ENCODE measurements at regions not wholly inside any gene's neighbourhood (a gene's known extent, or its start where the extent isn't known, plus 50 kb on each side); places are given as distances from the start of the nearest gene placed in this dataset.

DNA sequence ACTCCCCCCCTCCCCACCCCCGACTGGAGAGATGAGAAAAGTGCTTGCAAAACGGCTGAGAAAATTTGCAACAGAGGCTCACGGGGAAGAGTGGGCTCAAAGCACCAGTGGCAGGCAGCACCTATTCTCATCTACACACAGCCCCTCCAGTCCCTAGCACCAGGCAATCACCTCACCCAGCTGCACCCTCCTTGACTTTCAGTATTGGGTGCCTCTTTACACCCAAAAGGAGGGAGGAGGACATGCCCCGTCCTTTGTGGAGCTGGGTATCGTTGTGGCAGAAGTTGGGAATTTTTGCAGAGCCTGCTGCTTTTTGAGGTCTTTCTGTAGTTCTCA, 182.8 kb upstream of the TOPAZ1 start:
- no peak overlapping the region for H3K4me3 Mint-ChIP-seq
- no peak overlapping the region for H3K27ac Mint-ChIP-seq

DNA sequence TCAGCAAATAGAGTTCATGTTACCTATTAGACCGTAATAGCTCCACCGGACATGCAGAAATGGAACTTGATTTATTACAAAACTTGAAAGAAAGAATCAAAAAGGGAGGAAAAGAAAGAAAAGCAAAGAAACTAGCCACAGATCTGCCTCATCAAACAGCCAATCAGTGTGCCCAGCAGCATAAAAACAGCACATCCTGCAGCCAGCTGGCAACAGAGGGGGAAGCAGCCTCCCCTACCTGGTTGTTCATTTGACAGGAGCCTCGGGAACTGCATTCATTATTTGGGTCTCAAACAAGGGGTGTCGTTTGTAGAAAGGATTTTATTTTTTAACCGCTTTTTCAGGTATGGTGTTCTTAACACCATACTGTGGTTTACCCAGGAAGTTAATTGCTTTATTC, 181.5 kb upstream of the TOPAZ1 start:
- Mint-ChIP-seq H3K36me3 (peaks cover 0 to 2% of the 10 kb centered on the region in 2 donors), H3K27me3 (peaks cover 14 to 18% of the 10 kb centered on the region in 2 donors), H3K4me3 (no peak overlapping the region), H3K27ac (no peak overlapping the region), H3K9me3 (no peaks in the 10 kb centered on the region), H3K4me1 (peaks cover 22 to 32% of the 10 kb centered on the region in 2 donors)
- ATAC-seq (replicated peaks): no peak
- DNase-seq: no peak

More for the DNA sequence above, 182.8 kb upstream of the TOPAZ1 start:
- peaks cover 0 to 2% of the 10 kb centered on the region in 2 donors for H3K36me3 Mint-ChIP-seq
- no peak for DNase-seq
- peak; percentile 33 to 35 for ATAC-seq (replicated peaks)
- no peaks in the 10 kb centered on the region for H3K9me3 Mint-ChIP-seq
- H3K4me1 Mint-ChIP-seq: peaks cover 22 to 32% of the 10 kb centered on the region in 2 donors
- H3K27me3 Mint-ChIP-seq: peaks cover 14 to 26% of the 10 kb centered on the region in 2 donors

DNA sequence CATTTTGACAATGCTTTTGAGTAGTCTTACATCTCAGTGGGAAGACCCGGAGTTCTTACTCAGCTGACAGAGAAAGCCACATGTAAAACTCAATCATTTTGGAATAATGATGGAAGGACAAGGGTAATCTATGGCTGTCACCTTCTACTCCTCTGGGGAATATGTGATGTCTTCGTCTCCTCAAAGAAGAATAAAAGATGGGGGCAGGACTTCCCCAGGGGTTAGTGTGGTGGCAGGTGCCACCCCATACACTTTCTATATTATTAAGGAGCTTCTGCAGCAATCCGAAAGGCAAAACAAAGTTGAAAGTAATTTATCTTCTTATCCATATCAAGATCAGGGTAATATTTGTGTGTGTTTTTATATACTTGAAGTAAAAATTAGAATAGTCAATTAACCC, 180.4 kb upstream of the TOPAZ1 start:
- ATAC-seq (replicated peaks): peak in 1 of 2 donors; percentile 20
- H3K27ac Mint-ChIP-seq: no peak overlapping the region
- no peaks in the 10 kb centered on the region for H3K9me3 Mint-ChIP-seq
- H3K36me3 Mint-ChIP-seq: peaks cover 0 to 2% of the 10 kb centered on the region in 2 donors
- no peak overlapping the region for H3K4me3 Mint-ChIP-seq
- peaks cover 22 to 32% of the 10 kb centered on the region in 2 donors for H3K4me1 Mint-ChIP-seq
- no peak for DNase-seq
- H3K27me3 Mint-ChIP-seq: peaks cover 14 to 18% of the 10 kb centered on the region in 2 donors

DNA sequence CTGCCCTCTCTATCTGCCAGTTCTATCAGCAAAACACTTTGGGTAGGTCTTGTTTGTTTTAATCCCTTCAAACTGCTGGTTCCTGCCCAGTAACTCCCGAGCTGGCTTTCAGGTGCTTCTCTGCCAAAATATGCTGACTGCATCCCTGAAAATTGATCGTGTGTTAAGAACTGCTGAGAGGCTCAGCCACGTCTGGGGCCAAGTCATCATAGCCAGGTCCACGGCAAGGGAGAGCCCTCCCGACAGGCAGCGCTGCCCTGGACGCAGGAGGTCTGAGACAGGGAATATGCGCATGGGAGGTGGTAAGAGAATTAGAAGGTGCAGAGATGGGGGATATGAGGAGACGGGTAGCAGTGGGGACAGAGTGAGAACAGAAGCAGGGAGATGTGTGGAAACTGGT, 179.7 kb upstream of the TOPAZ1 start:
- DNase-seq (no peak), ATAC-seq (replicated peaks) (no peak)
- no peak overlapping the region for H3K27ac Mint-ChIP-seq
- no peak overlapping the region for H3K4me3 Mint-ChIP-seq
- peaks cover 14 to 18% of the 10 kb centered on the region in 2 donors for H3K27me3 Mint-ChIP-seq
- peaks cover 20 to 32% of the 10 kb centered on the region in 2 donors for H3K4me1 Mint-ChIP-seq
- no peaks in the 10 kb centered on the region for H3K9me3 Mint-ChIP-seq
- H3K36me3 Mint-ChIP-seq: peaks cover 0 to 2% of the 10 kb centered on the region in 2 donors

DNA sequence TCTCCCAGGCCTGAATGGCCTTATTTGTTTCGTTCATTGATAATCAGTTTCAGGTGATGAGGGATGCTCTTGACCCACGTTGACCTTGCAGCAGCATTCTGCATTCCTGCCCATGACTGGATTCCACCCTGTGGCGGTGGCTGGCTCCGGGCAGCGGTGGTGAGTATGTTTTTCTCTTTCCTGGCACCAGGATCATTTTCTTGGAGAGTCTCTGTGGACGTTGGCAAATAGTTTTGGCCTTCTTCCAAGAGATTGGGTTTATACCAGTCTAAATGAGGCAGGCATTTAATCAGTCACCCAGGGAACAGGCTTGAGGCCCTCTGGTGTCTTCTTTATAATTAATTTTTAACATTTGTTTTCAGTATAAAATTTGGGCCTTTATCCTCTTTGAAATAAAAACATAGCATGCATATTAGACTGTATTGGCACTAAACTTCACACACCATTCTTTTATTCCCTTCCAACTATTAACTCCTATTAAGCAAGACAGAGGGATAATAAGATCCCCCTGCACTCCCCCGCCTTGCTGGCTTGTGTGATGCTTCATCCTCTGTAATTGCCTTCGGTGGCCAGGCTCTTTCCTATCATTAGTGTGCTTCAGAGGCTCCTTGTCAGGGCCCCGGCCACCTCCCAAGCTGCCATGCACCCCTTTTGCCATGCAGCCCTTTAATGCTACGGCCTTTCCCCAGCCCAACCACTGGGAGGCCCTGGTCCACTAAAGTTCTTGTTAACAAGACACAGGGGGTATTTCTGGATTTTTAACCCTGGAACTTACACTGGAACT, 176.2 kb upstream of the TOPAZ1 start:
- Mint-ChIP-seq H3K36me3 (peaks cover 0 to 2% of the 10 kb centered on the region in 2 donors), H3K27ac (no peak overlapping the region), H3K4me3 (no peak overlapping the region), H3K27me3 (peaks cover 24 to 41% of the 10 kb centered on the region in 2 donors), H3K4me1 (no peaks in the 10 kb centered on the region), H3K9me3 (no peaks in the 10 kb centered on the region)
- DNase-seq: no peak
- ATAC-seq (replicated peaks): no peak

DNA sequence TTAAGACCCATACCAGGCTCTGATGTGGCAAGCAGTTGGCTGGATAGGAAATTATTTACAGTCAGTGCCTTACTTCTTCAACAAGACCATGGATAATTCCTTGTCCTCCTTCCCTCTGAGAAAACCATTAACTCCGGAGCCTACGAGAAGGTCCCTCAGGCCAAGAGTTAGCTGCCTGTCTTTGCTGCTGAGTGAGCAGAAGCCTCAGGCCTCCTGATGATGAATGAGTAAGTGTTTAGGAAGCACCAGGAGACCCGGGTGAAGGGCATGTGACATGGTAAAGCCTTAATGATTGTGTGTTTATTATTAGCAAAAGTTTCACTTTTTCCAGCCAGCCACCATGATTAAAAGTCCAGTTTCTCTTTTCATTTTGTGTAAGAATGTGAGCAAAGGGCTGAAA, 174.9 kb upstream of the TOPAZ1 start:
- Mint-ChIP-seq H3K4me3 (no peak overlapping the region), H3K27ac (no peak overlapping the region), H3K36me3 (peaks cover 0 to 2% of the 10 kb centered on the region in 2 donors), H3K9me3 (no peaks in the 10 kb centered on the region), H3K27me3 (peaks cover 24 to 44% of the 10 kb centered on the region in 2 donors), H3K4me1 (no peaks in the 10 kb centered on the region)
- no peak for ATAC-seq (replicated peaks)
- no peak for DNase-seq

DNA sequence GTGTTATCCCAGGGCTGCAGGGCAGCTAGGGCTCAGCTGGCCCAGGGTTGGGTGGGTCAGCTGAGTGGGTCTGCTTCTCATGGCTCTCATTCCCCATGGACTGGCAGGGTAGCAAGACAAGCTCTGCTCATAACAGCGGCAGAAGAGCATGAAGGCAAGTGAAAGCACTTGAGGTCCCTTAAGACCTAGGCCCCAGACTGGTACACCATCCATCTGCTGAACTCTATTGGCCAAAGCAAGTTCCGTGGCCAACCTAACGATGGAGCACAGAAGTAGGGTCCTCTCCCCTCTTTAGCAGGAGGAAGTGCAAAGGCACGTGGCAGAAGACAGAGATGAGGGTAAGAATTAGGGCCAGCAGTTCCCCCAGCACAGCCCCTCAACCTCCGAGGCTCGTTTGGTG, 174.3 kb upstream of the TOPAZ1 start:
- Mint-ChIP-seq H3K27me3 (peaks cover 20 to 38% of the 10 kb centered on the region in 2 donors), H3K9me3 (no peaks in the 10 kb centered on the region), H3K36me3 (peaks cover 0 to 2% of the 10 kb centered on the region in 2 donors), H3K4me1 (no peaks in the 10 kb centered on the region), H3K27ac (no peak overlapping the region), H3K4me3 (no peak overlapping the region)
- no peak for DNase-seq
- no peak for ATAC-seq (replicated peaks)

DNA sequence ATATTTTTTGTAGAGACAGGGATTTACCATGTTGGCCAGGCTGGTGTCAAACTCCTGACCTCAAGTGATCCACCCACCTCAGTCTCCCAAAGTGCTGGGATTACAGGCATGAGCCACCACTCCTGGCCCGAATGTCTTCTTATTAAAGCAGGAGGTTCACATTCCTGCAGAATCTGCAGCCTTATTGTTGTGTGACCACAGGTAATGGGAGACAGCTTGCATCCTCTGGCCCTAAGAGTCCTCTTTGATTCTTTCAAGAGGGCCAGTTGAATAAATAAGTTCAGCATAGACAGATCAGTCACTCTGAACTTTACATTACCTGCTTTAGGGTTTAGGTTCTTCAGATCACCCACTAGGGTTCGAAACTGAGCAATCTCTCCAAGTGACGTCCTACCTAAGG, 172.9 kb upstream of the TOPAZ1 start:
- peaks cover 16 to 27% of the 10 kb centered on the region in 2 donors for H3K27me3 Mint-ChIP-seq
- no peak overlapping the region for H3K4me3 Mint-ChIP-seq
- no peaks in the 10 kb centered on the region for H3K4me1 Mint-ChIP-seq
- DNase-seq: no peak
- no peak overlapping the region for H3K27ac Mint-ChIP-seq
- no peak for ATAC-seq (replicated peaks)
- H3K36me3 Mint-ChIP-seq: no peaks in the 10 kb centered on the region
- no peaks in the 10 kb centered on the region for H3K9me3 Mint-ChIP-seq

DNA sequence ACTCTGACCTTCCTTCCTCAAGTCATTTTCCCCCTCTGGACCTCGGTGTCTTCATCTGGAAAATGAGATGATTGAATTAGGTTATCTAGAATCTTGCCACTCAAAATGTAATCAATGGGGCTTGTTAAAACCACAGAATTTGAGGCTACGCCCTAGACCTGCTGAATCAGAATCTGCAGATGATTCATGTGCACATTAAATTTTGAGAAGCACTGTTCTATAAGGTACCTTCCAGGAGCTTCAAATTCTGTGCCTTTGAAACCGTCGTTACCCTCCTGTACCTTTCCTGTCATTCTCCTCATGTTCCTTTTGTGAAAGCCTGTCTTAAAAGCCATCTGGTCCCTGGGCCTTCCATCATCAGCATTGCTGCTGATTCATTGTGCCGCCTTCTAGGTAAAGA, 172.4 kb upstream of the TOPAZ1 start:
- Mint-ChIP-seq H3K4me3 (no peak overlapping the region), H3K36me3 (no peaks in the 10 kb centered on the region), H3K9me3 (no peaks in the 10 kb centered on the region), H3K27me3 (peaks cover 14 to 27% of the 10 kb centered on the region in 2 donors), H3K27ac (no peak overlapping the region), H3K4me1 (no peaks in the 10 kb centered on the region)
- no peak for DNase-seq
- no peak for ATAC-seq (replicated peaks)

DNA sequence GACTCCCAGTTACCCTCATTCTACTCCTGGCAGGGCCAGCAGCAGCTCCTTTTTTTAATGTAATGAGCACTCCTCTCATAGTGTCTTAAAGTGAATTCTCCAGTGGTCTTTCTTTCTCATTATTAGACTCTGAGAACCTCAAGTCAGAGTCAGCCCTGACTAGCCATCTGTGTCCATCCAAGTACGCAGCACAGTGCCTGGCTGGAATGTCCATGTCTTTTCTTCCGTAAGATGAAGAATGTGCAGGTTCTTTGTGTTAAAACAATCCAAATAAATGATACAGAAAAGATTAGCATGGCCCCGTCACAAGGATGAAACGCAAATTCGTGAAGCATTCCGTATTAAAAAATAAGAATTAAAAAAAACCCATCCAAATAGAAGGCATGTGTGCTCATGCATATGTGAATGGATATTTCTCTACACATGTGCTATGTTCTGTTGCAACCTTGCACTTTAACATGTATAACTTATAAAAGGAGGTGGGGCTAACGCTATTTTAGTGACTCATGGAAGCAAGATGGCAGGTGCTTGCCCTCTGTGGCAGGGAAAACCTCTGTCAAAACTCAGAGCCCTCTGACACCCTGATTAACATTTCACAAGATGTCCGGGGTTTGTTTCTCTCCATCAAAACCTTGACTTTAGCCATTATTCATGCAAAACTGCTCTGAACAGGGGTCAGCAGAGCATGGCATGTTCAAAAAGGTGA, 170.7 kb upstream of the TOPAZ1 start:
- Mint-ChIP-seq H3K4me3 (no peak overlapping the region), H3K4me1 (no peaks in the 10 kb centered on the region), H3K36me3 (no peaks in the 10 kb centered on the region), H3K9me3 (no peaks in the 10 kb centered on the region), H3K27ac (peak overlapping the region; percentile 15), H3K27me3 (peaks cover 19 to 38% of the 10 kb centered on the region in 2 donors)
- no peak for ATAC-seq (replicated peaks)
- no peak for DNase-seq

DNA sequence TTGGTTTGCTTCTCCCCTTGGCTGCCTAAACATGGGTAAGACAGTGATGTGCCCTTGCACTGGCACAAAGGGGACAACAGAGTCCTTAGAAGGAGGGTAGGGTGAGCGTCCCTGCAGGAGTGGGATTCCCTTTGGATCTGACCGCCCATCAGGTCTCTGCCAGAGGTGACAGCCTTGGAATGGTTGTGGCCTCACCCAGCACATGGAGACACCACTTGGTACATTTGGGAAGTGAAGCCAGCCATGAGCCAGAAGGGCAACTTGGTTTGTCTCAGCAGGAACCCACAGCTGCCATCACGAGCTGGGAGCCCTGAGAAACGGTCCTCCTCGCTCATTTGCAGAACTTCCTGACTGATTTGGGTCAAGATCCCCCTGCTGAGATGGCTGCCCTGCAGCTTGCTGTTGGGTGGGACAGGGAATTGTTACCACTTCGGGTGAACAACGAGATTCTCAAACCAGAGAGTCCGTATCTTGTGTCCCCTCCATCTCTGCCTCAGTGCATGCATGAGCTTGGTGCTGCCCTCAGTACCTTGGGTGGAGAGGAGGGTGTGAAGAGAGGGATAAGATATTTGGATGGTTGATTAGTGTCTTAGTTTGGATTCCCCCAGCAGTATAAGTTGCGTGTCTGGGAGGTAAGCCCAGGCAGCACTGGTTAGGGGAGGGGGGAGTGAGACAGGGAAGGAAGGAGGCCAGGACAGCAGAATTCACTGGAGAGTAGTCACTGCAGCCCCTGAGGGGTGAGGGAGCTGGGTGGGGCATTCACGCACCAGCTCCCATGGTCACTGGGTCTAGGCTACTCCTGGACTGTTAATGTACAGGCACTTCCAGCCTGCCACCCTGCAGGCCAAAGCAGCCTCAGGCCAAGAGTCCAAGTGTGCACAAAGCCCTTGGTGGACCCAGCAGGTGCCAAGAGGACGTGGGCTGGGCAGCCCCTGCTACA, 168.8 kb upstream of the TOPAZ1 start:
- ATAC-seq (replicated peaks): no peak
- no peaks in the 10 kb centered on the region for H3K9me3 Mint-ChIP-seq

DNA sequence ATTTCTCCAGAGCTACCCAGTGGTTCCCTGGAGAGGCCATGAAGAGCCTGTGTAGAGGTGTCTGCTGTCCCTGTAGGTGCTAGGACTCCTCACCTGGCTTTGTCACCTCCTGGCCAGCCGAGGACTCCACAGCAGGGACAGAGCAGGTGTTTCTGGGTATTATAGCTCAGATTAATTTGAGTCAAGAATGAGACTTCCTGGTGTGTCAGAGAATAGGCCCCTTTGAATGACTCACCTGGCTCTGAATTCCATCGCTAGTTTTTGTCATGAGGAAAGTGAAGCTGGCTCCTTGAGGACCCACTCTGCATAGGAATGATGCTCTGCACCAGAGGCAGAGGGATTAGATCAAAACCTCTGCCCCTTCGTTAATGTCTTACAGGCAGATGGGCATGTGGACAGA, 167.5 kb upstream of the TOPAZ1 start:
- DNase-seq (no peak), ATAC-seq (replicated peaks) (no peak)
- no peak overlapping the region for H3K4me3 Mint-ChIP-seq
- H3K4me1 Mint-ChIP-seq: peaks cover 0 to 1% of the 10 kb centered on the region in 2 donors
- no peaks in the 10 kb centered on the region for H3K9me3 Mint-ChIP-seq
- peaks cover 13 to 26% of the 10 kb centered on the region in 2 donors for H3K27me3 Mint-ChIP-seq
- H3K27ac Mint-ChIP-seq: no peak overlapping the region
- H3K36me3 Mint-ChIP-seq: no peaks in the 10 kb centered on the region

More for the DNA sequence above, 168.8 kb upstream of the TOPAZ1 start:
- Mint-ChIP-seq H3K4me1 (peaks cover 0 to 1% of the 10 kb centered on the region in 2 donors), H3K27ac (no peak overlapping the region), H3K36me3 (no peaks in the 10 kb centered on the region), H3K4me3 (no peak overlapping the region), H3K27me3 (peaks cover 19 to 33% of the 10 kb centered on the region in 2 donors)
- DNase-seq: no peak

DNA sequence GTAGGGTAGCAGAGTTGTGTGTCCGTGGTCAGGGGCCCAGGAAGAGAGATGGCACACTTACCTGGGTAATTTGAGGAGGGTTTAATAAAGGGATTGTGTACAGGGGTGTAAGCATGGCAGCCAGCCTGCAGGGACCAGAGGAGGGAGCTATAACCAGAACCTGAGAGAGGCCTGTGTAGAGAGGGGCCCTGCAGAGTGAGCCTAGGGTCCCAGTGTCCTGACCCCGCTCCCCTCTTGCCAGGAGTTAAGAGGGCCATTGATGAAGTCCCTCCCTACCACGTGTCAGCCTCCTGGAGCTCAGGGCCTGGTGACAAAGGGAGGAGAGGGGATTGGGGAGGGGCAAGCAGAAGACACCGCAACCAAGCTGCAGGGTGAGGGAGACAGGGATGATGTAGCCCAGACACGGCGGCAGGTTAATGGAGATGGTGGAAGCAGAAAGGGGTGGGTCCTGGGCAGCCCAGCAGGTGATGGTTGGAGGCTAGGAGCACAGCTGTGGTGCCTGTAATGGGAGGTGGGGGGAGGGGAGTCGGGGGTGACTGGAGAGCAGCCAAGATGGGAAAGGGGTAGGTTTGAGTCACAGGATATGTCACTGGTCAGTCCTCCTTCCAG, 165.4 kb upstream of the TOPAZ1 start:
- DNase-seq: no peak
- H3K36me3 Mint-ChIP-seq: no peaks in the 10 kb centered on the region
- H3K27me3 Mint-ChIP-seq: peaks cover 11 to 13% of the 10 kb centered on the region in 2 donors
- H3K4me3 Mint-ChIP-seq: no peak overlapping the region
- H3K27ac Mint-ChIP-seq: no peak overlapping the region
- no peaks in the 10 kb centered on the region for H3K9me3 Mint-ChIP-seq
- no peak for ATAC-seq (replicated peaks)
- peaks cover 0 to 1% of the 10 kb centered on the region in 2 donors for H3K4me1 Mint-ChIP-seq

DNA sequence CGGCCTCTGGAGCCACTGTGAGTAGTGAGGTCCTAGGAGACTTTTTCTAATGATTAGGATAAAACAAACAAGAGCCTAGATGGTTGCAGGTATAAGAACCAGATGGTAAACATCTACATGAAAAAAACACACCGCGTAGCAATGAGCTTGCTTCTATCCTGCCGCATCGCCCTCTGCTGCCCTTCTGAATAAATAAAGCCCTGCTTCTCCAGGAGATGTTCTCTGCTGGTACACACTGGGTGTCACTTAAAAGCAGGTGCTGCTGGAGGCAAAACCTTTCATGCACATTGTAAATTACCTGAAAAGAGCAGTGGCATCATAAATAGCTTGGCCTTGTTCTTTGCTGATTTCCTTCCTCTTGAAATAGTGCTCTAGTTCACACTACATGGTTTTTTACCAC, 164.4 kb upstream of the TOPAZ1 start:
- Mint-ChIP-seq H3K36me3 (no peaks in the 10 kb centered on the region), H3K27ac (no peak overlapping the region), H3K4me3 (no peak overlapping the region), H3K9me3 (no peaks in the 10 kb centered on the region), H3K27me3 (peaks cover 11 to 13% of the 10 kb centered on the region in 2 donors), H3K4me1 (peaks cover 0 to 1% of the 10 kb centered on the region in 2 donors)
- ATAC-seq (replicated peaks) (no peak), DNase-seq (no peak)

Measured in stimulated activated naive B cell treated with anti-CD40 and anti-IgM and Interleukin-4, amounts not matched to agents 10 μg/mL and 1 μg/mL and 100 μg/mL, for 72 hours (primary cell).